H9 (cell line): ENCODE measurements at regions not wholly inside any gene's neighbourhood (a gene's known extent, or its start where the extent isn't known, plus 50 kb on each side); places are given as distances from the start of the nearest gene placed in this dataset.

Experiments used
- DNase-seq: peaks from one replicate; pipeline ENCODE4 v3.0.0-alpha.2; 2017
- H2AFZ ChIP-seq: one replicate; pipeline ENCODE4 v1.6.1; 2013; ENCODE audit warnings: mild to moderate bottlenecking, low read length, control low read depth, moderate library complexity
- H2AK5ac ChIP-seq: 2 replicates; pipeline ENCODE4 v1.6.1; 2013; ENCODE audit warnings: low read length, control low read depth, mixed read lengths; ENCODE audit not compliant: insufficient read length
- H2BK120ac ChIP-seq: one replicate; pipeline ENCODE4 v1.6.1; 2013; ENCODE audit warnings: low read depth, mild to moderate bottlenecking, low read length, control low read depth, inconsistent platforms; ENCODE audit not compliant: poor library complexity, severe bottlenecking
- H2BK12ac ChIP-seq: 2 replicates; pipeline ENCODE4 v1.6.1; 2013; ENCODE audit warnings: low read length, control low read depth, mixed read lengths, low read depth; ENCODE audit not compliant: insufficient read length
- H2BK15ac ChIP-seq: 2 replicates; pipeline ENCODE4 v1.6.1; 2013; ENCODE audit warnings: low read depth, low read length, control low read depth
- H2BK20ac ChIP-seq: one replicate; pipeline ENCODE4 v1.6.1; 2013; ENCODE audit warnings: low read depth, mild to moderate bottlenecking, low read length, control low read depth, inconsistent platforms; ENCODE audit not compliant: poor library complexity, severe bottlenecking
- H2BK5ac ChIP-seq: 2 replicates; pipeline ENCODE4 v1.6.1; 2013; ENCODE audit warnings: low read length, control low read depth, mixed read lengths; ENCODE audit not compliant: insufficient read length
- H3K14ac ChIP-seq: 2 replicates; pipeline ENCODE4 v1.6.1; 2013; ENCODE audit warnings: low read length, control low read depth; ENCODE audit not compliant: insufficient read depth
- H3K18ac ChIP-seq: 2 replicates; pipeline ENCODE4 v1.6.1; 2013; ENCODE audit warnings: low read depth, mild to moderate bottlenecking, mixed read lengths, low read length, control low read depth; ENCODE audit not compliant: insufficient read length
- H3K23ac ChIP-seq: 2 replicates; pipeline ENCODE4 v1.6.1; 2013; ENCODE audit warnings: low read length, control low read depth, mixed read lengths, low read depth; ENCODE audit not compliant: insufficient read length
- H3K23me2 ChIP-seq: 2 replicates; pipeline ENCODE4 v1.6.1; 2013; ENCODE audit warnings: low read depth, mild to moderate bottlenecking, mixed read lengths, low read length, control low read depth; ENCODE audit not compliant: insufficient read length, poor library complexity, severe bottlenecking
- H3K27ac ChIP-seq: 2 replicates; pipeline ENCODE4 v1.5.1; 2013; ENCODE audit warnings: low read length, control low read depth, mixed read lengths, low read depth; ENCODE audit not compliant: insufficient read length
- H3K27me3 ChIP-seq: 2 replicates; pipeline ENCODE4 v1.6.1; 2013; ENCODE audit warnings: low read length, control low read depth, inconsistent platforms; ENCODE audit not compliant: insufficient read depth
- H3K4ac ChIP-seq: 2 replicates; pipeline ENCODE4 v1.6.1; 2013; ENCODE audit warnings: low read depth, mild to moderate bottlenecking, control low read depth, inconsistent platforms, low read length, moderate library complexity
- H3K4me1 ChIP-seq: 2 replicates; pipeline ENCODE4 v1.6.1; 2013; ENCODE audit warnings: low read length, control low read depth, inconsistent platforms; ENCODE audit not compliant: insufficient read depth
- H3K4me2 ChIP-seq: 2 replicates; pipeline ENCODE4 v1.6.1; 2013; ENCODE audit warnings: low read length, control low read depth, mixed read lengths; ENCODE audit not compliant: insufficient read length, insufficient read depth
- H3K56ac ChIP-seq: 2 replicates; pipeline ENCODE4 v1.6.1; 2013; ENCODE audit warnings: low read depth, mild to moderate bottlenecking, mixed read lengths, low read length, control low read depth; ENCODE audit not compliant: insufficient read length
- H3K79me1 ChIP-seq: 2 replicates; pipeline ENCODE4 v1.6.1; 2013; ENCODE audit warnings: low read depth, mild to moderate bottlenecking, moderate library complexity, low read length, control low read depth, inconsistent platforms; ENCODE audit not compliant: insufficient read depth, poor library complexity, severe bottlenecking
- H3K79me2 ChIP-seq: 2 replicates; pipeline ENCODE4 v1.6.1; 2013; ENCODE audit warnings: low read length, control low read depth, inconsistent platforms; ENCODE audit not compliant: insufficient read depth
- H3K9ac ChIP-seq: 2 replicates; pipeline ENCODE4 v1.6.1; 2013; ENCODE audit warnings: low read length, control low read depth, mixed read lengths; ENCODE audit not compliant: insufficient read length; ENCODE audit errors: extremely low read depth
- H3K9me3 ChIP-seq: one replicate; pipeline ENCODE4 v1.6.1; 2013; ENCODE audit warnings: low read depth, low read length, inconsistent platforms; ENCODE audit not compliant: control insufficient read depth
- H3T11ph ChIP-seq: one replicate; pipeline ENCODE4 v1.6.1; 2013; ENCODE audit warnings: mild to moderate bottlenecking, low read length, control low read depth, inconsistent platforms
- H4K20me1 ChIP-seq: one replicate; pipeline ENCODE4 v1.6.1; 2013; ENCODE audit not compliant: control insufficient read depth, insufficient read length, insufficient read depth
- H4K5ac ChIP-seq: 2 replicates; pipeline ENCODE4 v1.6.1; 2013; ENCODE audit warnings: low read depth, mild to moderate bottlenecking, mixed read lengths, low read length, control low read depth; ENCODE audit not compliant: insufficient read length
- H4K8ac ChIP-seq: replicated peaks from 2 replicates; pipeline ENCODE4 v1.6.1; 2013; ENCODE audit warnings: low read length, control low read depth, mixed read lengths, low read depth; ENCODE audit not compliant: insufficient read length
- H4K91ac ChIP-seq: 2 replicates; pipeline ENCODE4 v1.6.1; 2013; ENCODE audit warnings: low read depth, mild to moderate bottlenecking, moderate library complexity, mixed read lengths, low read length, control low read depth; ENCODE audit not compliant: insufficient read length
- H3K27ac Mint-ChIP-seq, 3 experiments: 2 replicates in 2 of 3; 3 replicates in 1 of 3; pipeline ENCODE4 v1.8.0; 2020 to 2021; ENCODE audit warnings: mixed read lengths in 3 of 3, mild to moderate bottlenecking in 1 of 3, moderate library complexity in 1 of 3
- H3K27me3 Mint-ChIP-seq: 2 replicates; pipeline ENCODE4 v1.8.0; 2021; ENCODE audit warnings: low read depth, mild to moderate bottlenecking, moderate library complexity, mixed read lengths
- H3K36me3 Mint-ChIP-seq, 3 experiments: 2 replicates in 2 of 3; 3 replicates in 1 of 3; pipeline ENCODE4 v1.8.0; 2020 to 2021; ENCODE audit warnings: low read depth in 3 of 3, mixed read lengths in 3 of 3; ENCODE audit not compliant: insufficient read depth in 1 of 3
- H3K4me1 Mint-ChIP-seq, 2 experiments: 2 replicates each; pipeline ENCODE4 v1.8.0; 2020; ENCODE audit warnings: mixed read lengths in 2 of 2
- H3K4me3 Mint-ChIP-seq, 2 experiments: 2 replicates in 1 of 2; 3 replicates in 1 of 2; pipeline ENCODE4 v1.8.0; 2020 to 2021; ENCODE audit warnings: mild to moderate bottlenecking in 2 of 2, mixed read lengths in 2 of 2, moderate library complexity in 1 of 2
- H3K9me3 Mint-ChIP-seq, 2 experiments: 2 replicates in 1 of 2; 3 replicates in 1 of 2; pipeline ENCODE4 v1.8.0; 2020; ENCODE audit warnings: mild to moderate bottlenecking in 2 of 2, mixed read lengths in 2 of 2, moderate library complexity in 1 of 2
- CTCF ChIP-seq: fragments of 200-600 bp; sonication (generic); conservative IDR thresholded peaks from 3 replicates; pipeline ENCODE4 v1.8.0; 2021; ENCODE audit warnings: antibody characterized with exemption, mild to moderate bottlenecking
- WGBS: extraction: QIAGEN DNeasy Blood & Tissue Kit; methylation state at CpG from one replicate; pipeline ENCODE4 v1.1.7; 2013; ENCODE audit warnings: missing lambda C conversion rate, low lambda C conversion rate, mixed read lengths; ENCODE audit not compliant: insufficient read length; ENCODE audit errors: extremely low coverage; 5-methylcytosine and 5-hydroxymethylcytosine counted together

DNA sequence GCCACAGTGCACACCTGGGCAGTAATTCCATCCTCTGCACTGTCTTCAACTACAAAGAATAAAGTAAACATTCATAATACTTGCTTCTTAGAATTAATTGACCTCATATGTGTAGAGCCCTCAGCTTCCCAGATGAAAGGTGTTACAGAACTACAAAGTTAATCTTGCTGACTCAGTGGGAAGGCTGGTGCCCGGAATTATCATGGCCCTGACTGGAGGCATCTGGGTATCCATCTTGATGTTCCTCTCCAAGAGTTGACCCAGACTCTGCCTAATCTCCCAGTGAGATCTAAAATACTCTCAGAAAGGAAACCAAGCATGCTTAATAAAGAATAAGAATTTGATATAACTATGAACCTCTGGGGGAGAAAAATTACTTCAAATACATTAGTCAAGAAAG is 147.0 kb upstream of the ARID2 start:
- TF ChIP-seq CTCF, result no peak
- Mint-ChIP-seq H3K4me1 (peaks cover 1 to 4% of the 10 kb centered on the region in 2 experiments), H3K4me3 (no peak overlapping the region), H3K27ac (no peak overlapping the region), H3K27me3 (no peaks in the 10 kb centered on the region), H3K9me3 (peaks cover 0 to 7% of the 10 kb centered on the region in 2 experiments; a peak in 1 of 5 replicates), H3K36me3 (no peaks in the 10 kb centered on the region)
- Histone ChIP-seq H2AK5ac (no peak overlapping the region), H3K23ac (no peak overlapping the region), H3K27ac (no peak overlapping the region), H2BK12ac (no peak overlapping the region), H4K20me1 (no peaks in the 10 kb centered on the region), H3K23me2 (no peaks in the 10 kb centered on the region), H2BK5ac (no peak overlapping the region), H2AFZ (no peak overlapping the region), H3K9ac (no peak overlapping the region), H3K27me3 (no peaks in the 10 kb centered on the region), H3K79me2 (no peaks in the 10 kb centered on the region), H3K4ac (no peak overlapping the region), H3T11ph (no peak overlapping the region), H4K91ac (no peak overlapping the region), H3K9me3 (no peaks in the 10 kb centered on the region), H3K4me1 (no peaks in the 10 kb centered on the region), H2BK20ac (no peak overlapping the region), H3K79me1 (no peaks in the 10 kb centered on the region), H2BK15ac (no peak overlapping the region), H3K4me2 (no peak overlapping the region), H3K14ac (no peak overlapping the region), H3K18ac (no peak overlapping the region), H2BK120ac (no peak overlapping the region), H4K5ac (no peak overlapping the region), H3K56ac (no peak overlapping the region), H4K8ac (no peak overlapping the region)
- no CpG with 5 or more reads among the region's 1 CpG for WGBS
- DNase-seq, result no peak
